ENCODE measurements at regions not wholly inside any gene's neighbourhood (a gene's known extent, or its start where the extent isn't known, plus 50 kb on each side); places are given as distances from the start of the nearest gene placed in this dataset.

DNA sequence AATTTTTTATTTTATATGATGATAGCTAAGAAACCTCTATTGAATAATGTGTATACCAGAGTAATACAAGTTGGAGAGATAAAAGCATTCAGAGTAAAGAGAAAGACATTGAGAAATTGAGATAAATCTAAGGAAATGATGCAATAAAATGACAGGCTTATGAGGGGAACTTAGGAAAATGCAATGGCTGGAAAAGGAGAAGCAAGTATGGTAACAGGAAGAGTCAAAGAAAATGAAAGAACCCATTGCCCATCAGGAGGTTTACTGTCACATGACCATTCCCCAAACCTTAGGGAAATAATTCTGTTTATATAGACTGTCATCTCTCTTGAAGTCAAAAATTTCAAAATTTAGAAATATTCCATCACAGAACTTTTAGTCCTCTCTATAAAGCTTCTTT is 808.0 kb upstream of the PRR20A start:
- H3K27ac ChIP-seq (ENCODE audit: low read depth in 1 of 2, low read length in 2 of 2) = no peak overlapping the region
- no peaks in the 10 kb centered on the region for H3K27me3 ChIP-seq (ENCODE audit: control insufficient read depth in 4 of 4, insufficient read depth in 4 of 4, low read length in 3 of 4)
- DNase-seq (ENCODE audit: low spot score) = no peak
- no peak overlapping the region for H3K4me3 ChIP-seq (ENCODE audit: low read depth in 1 of 3, low read length in 3 of 3)
- TF ChIP-seq, protein P1, sequence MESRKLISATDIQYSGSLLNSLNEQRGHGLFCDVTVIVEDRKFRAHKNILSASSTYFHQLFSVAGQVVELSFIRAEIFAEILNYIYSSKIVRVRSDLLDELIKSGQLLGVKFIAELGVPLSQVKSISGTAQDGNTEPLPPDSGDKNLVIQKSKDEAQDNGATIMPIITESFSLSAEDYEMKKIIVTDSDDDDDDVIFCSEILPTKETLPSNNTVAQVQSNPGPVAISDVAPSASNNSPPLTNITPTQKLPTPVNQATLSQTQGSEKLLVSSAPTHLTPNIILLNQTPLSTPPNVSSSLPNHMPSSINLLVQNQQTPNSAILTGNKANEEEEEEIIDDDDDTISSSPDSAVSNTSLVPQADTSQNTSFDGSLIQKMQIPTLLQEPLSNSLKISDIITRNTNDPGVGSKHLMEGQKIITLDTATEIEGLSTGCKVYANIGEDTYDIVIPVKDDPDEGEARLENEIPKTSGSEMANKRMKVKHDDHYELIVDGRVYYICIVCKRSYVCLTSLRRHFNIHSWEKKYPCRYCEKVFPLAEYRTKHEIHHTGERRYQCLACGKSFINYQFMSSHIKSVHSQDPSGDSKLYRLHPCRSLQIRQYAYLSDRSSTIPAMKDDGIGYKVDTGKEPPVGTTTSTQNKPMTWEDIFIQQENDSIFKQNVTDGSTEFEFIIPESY (IDR thresholded peaks at IDR 0.05) = no peak
- TF ChIP-seq RXRA (IDR thresholded peaks at IDR 0.05) = no peak
- TF ChIP-seq, protein P2, sequence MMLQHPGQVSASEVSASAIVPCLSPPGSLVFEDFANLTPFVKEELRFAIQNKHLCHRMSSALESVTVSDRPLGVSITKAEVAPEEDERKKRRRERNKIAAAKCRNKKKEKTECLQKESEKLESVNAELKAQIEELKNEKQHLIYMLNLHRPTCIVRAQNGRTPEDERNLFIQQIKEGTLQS (IDR thresholded peaks at IDR 0.05) = no peak
- TF ChIP-seq YY1 (IDR thresholded peaks at IDR 0.05) = no peak
- no peak for TF ChIP-seq EGR1 (IDR thresholded peaks at IDR 0.05; ENCODE audit: low read depth in 2 of 2)
- TF ChIP-seq, protein P3, sequence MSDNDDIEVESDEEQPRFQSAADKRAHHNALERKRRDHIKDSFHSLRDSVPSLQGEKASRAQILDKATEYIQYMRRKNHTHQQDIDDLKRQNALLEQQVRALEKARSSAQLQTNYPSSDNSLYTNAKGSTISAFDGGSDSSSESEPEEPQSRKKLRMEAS (IDR thresholded peaks at IDR 0.05) = no peak
- TF ChIP-seq RAD21 (IDR thresholded peaks at IDR 0.05) = no peak
- TF ChIP-seq NR2F2 (IDR thresholded peaks at IDR 0.05) = no peak
- TF ChIP-seq HNF4A (conservative IDR thresholded peaks at IDR 0.05) = no peak
- TF ChIP-seq, protein P4, sequence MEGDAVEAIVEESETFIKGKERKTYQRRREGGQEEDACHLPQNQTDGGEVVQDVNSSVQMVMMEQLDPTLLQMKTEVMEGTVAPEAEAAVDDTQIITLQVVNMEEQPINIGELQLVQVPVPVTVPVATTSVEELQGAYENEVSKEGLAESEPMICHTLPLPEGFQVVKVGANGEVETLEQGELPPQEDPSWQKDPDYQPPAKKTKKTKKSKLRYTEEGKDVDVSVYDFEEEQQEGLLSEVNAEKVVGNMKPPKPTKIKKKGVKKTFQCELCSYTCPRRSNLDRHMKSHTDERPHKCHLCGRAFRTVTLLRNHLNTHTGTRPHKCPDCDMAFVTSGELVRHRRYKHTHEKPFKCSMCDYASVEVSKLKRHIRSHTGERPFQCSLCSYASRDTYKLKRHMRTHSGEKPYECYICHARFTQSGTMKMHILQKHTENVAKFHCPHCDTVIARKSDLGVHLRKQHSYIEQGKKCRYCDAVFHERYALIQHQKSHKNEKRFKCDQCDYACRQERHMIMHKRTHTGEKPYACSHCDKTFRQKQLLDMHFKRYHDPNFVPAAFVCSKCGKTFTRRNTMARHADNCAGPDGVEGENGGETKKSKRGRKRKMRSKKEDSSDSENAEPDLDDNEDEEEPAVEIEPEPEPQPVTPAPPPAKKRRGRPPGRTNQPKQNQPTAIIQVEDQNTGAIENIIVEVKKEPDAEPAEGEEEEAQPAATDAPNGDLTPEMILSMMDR (IDR thresholded peaks at IDR 0.05; ENCODE audit: low read depth, low read length, missing input control) = no peak
- TF ChIP-seq SP1 (IDR thresholded peaks at IDR 0.05) = no peak
- no peak for TF ChIP-seq FOXA2 (IDR thresholded peaks at IDR 0.05)
- no peak for TF ChIP-seq FOXA1 (IDR thresholded peaks at IDR 0.05)
- TF ChIP-seq TAF1 (conservative IDR thresholded peaks at IDR 0.05) = no peak
- no peak for TF ChIP-seq JUND (IDR thresholded peaks at IDR 0.05)
- TF ChIP-seq HNF4G (IDR thresholded peaks at IDR 0.05) = no peak
- no peak for TF ChIP-seq GABPA (IDR thresholded peaks at IDR 0.05 in 1 of 2, conservative IDR thresholded peaks at IDR 0.05 in 1 of 2)
- TF ChIP-seq, protein P5, sequence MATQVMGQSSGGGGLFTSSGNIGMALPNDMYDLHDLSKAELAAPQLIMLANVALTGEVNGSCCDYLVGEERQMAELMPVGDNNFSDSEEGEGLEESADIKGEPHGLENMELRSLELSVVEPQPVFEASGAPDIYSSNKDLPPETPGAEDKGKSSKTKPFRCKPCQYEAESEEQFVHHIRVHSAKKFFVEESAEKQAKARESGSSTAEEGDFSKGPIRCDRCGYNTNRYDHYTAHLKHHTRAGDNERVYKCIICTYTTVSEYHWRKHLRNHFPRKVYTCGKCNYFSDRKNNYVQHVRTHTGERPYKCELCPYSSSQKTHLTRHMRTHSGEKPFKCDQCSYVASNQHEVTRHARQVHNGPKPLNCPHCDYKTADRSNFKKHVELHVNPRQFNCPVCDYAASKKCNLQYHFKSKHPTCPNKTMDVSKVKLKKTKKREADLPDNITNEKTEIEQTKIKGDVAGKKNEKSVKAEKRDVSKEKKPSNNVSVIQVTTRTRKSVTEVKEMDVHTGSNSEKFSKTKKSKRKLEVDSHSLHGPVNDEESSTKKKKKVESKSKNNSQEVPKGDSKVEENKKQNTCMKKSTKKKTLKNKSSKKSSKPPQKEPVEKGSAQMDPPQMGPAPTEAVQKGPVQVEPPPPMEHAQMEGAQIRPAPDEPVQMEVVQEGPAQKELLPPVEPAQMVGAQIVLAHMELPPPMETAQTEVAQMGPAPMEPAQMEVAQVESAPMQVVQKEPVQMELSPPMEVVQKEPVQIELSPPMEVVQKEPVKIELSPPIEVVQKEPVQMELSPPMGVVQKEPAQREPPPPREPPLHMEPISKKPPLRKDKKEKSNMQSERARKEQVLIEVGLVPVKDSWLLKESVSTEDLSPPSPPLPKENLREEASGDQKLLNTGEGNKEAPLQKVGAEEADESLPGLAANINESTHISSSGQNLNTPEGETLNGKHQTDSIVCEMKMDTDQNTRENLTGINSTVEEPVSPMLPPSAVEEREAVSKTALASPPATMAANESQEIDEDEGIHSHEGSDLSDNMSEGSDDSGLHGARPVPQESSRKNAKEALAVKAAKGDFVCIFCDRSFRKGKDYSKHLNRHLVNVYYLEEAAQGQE (IDR thresholded peaks at IDR 0.05) = no peak
- H3K4me1 ChIP-seq (ENCODE audit: control insufficient read depth in 4 of 4, insufficient read depth in 4 of 4, low read length in 3 of 4) = no peaks in the 10 kb centered on the region
- no peak overlapping the region for H3K9ac ChIP-seq (ENCODE audit: low read depth in 1 of 2, low read length in 2 of 2)
- H3K9me3 ChIP-seq (ENCODE audit: control insufficient read depth in 4 of 4, low read length in 3 of 4) = no peaks in the 10 kb centered on the region
- no peaks in the 10 kb centered on the region for H3K36me3 ChIP-seq (ENCODE audit: control insufficient read depth in 4 of 4, insufficient read depth in 3 of 4, low read depth in 1 of 4, low read length in 3 of 4)
